Adrenal gland (tissue), 9 donors: ENCODE measurements at regions not wholly inside any gene's neighbourhood (a gene's known extent, or its start where the extent isn't known, plus 50 kb on each side); places are given as distances from the start of the nearest gene placed in this dataset.

Experiments used
- DNase-seq, 7 donors: peaks; one replicate each; pipeline ENCODE4 v3.0.0-alpha.2; 2019 to 2020
- H3K27ac ChIP-seq, 5 donors: fragments of 200-600 bp; sonication (generic) in 4 of 5; 1 replicate in 3 of 5; 2 replicates in 2 of 5; pipeline versions ENCODE4 v1.5.1 to v1.8.0; 2016 to 2020; ENCODE audit warnings: mild to moderate bottlenecking in 1 of 5
- H3K27me3 ChIP-seq: fragments of 200-600 bp; 2 replicates; pipeline ENCODE4 v1.8.0; 2021
- H3K36me3 ChIP-seq, 2 donors: fragments of 200-600 bp; replicated peaks in 1 of 2; 1 replicate in 1 of 2; 2 replicates in 1 of 2; pipeline versions ENCODE4 v1.5.1 to v1.8.0; 2018 to 2022
- H3K4me1 ChIP-seq, 2 donors: fragments of 200-600 bp; replicated peaks in 1 of 2; 1 replicate in 1 of 2; 2 replicates in 1 of 2; pipeline versions ENCODE4 v1.5.1 to v1.8.0; 2018 to 2021
- H3K4me3 ChIP-seq, 4 donors: fragments of 200-600 bp; sonication (generic) in 3 of 4; one replicate each; pipeline ENCODE4 v1.5.1; 2016 to 2018
- H3K9me3 ChIP-seq, 3 donors: fragments of 200-600 bp; sonication (generic) in 1 of 3; replicated peaks in 1 of 3; 1 replicate in 2 of 3; 2 replicates in 1 of 3; pipeline versions ENCODE4 v1.5.1 to v1.8.0; 2016 to 2021
- CTCF ChIP-seq, 6 experiments: fragments of 450-650 bp in 4 of 6; fragments of 200-600 bp in 2 of 6; sonication (generic) in 1 of 6; IDR thresholded peaks; 1 replicate in 5 of 6; 2 replicates in 1 of 6; pipeline versions ENCODE4 v1.5.1 to v1.8.0; 2016 to 2021; ENCODE audit warnings: antibody characterized with exemption in 6 of 6, mild to moderate bottlenecking in 2 of 6, moderate library complexity in 1 of 6
- POLR2A ChIP-seq, 2 donors: fragments of 450-650 bp; IDR thresholded peaks; one replicate each; pipeline ENCODE4 v1.6.1; 2017; ENCODE audit warnings: antibody characterized with exemption in 2 of 2, mild to moderate bottlenecking in 2 of 2, moderate library complexity in 1 of 2
- WGBS, 4 donors: extraction: QIAGEN DNeasy Blood & Tissue Kit in 2 of 4; methylation state at CpG; one replicate each; pipeline versions ENCODE4 v1.1.5 to v1.1.7; 2013 to 2017; 5-methylcytosine and 5-hydroxymethylcytosine counted together
- intact Hi-C, 2 donors: fragments of 100-400 bp; cut with DNase I; formaldehyde crosslinking; loops; one replicate each; pipeline versions ENCODE4 v1.14.1 to v1.15.0; 2022 to 2023
- donor health status: healthy with polysubstance abuse.
- donor health status: Bipolar disorder and iron deficiency.
- donor health status: DM: yes; HTN: yes; CAD: no.
- donor health status: DM: no; HTN: no; CAD: no.
- donor health status: DM: no; HTN: no; CAD: no.

GRCh38 chr4:123739806-123740205, 343.2 kb downstream of the SPRY1 start:
- Histone ChIP-seq H3K27ac (no peak overlapping the region), H3K27me3 (no peaks in the 10 kb centered on the region), H3K4me3 (no peak overlapping the region), H3K4me1 (peaks cover 0 to 28% of the 10 kb centered on the region in 2 donors), H3K36me3 (no peaks in the 10 kb centered on the region), H3K9me3 (no peaks in the 10 kb centered on the region)
- 92 to 100% (median 95%) methylated on average over 4 of the region's 4 CpGs for WGBS, 4 donors
- DNase-seq = no peak
- intact Hi-C loops = no loop called here
- TF ChIP-seq CTCF (IDR thresholded peaks at IDR 0.05) (no peak), POLR2A (IDR thresholded peaks at IDR 0.05) (no peak)

GRCh38 chr4:123740236-123740635, 343.6 kb downstream of the SPRY1 start:
- Histone ChIP-seq H3K36me3 (no peaks in the 10 kb centered on the region), H3K27me3 (no peaks in the 10 kb centered on the region), H3K9me3 (no peaks in the 10 kb centered on the region), H3K4me3 (no peak overlapping the region), H3K4me1 (peaks cover 0 to 32% of the 10 kb centered on the region in 2 donors), H3K27ac (no peak overlapping the region)
- DNase-seq = no peak
- intact Hi-C loops = no loop called here
- TF ChIP-seq POLR2A (IDR thresholded peaks at IDR 0.05) = no peak
- TF ChIP-seq CTCF (IDR thresholded peaks at IDR 0.05) = no peak
- 86 to 93% (median 90%) methylated on average over 3 of the region's 3 CpGs for WGBS, 4 donors

- DNase-seq = no peak
- intact Hi-C loops = no loop called here
- Histone ChIP-seq H3K27ac (no peak overlapping the region), H3K4me3 (no peak overlapping the region), H3K36me3 (no peaks in the 10 kb centered on the region), H3K9me3 (no peaks in the 10 kb centered on the region), H3K27me3 (no peaks in the 10 kb centered on the region), H3K4me1 (peaks cover 0 to 36% of the 10 kb centered on the region in 2 donors)
- TF ChIP-seq POLR2A (IDR thresholded peaks at IDR 0.05) (no peak), CTCF (IDR thresholded peaks at IDR 0.05) (no peak)
- 55 to 68% (median 60%) methylated on average over 2 of the region's 2 CpGs for WGBS, 4 donors
Observed at GRCh38 chr4:123741906-123742305, 345.3 kb downstream of the SPRY1 start.

- peaks cover 0 to 36% of the 10 kb centered on the region in 2 donors for H3K4me1 ChIP-seq
- no peaks in the 10 kb centered on the region for H3K9me3 ChIP-seq
- intact Hi-C loops = no loop called here
- H3K27ac ChIP-seq = peak overlapping the region in 2 of 5 donors; percentile 67 to 69
- no peaks in the 10 kb centered on the region for H3K36me3 ChIP-seq
- H3K4me3 ChIP-seq = no peak overlapping the region
- TF ChIP-seq POLR2A (IDR thresholded peaks at IDR 0.05) (no peak), CTCF (IDR thresholded peaks at IDR 0.05) (no peak)
- H3K27me3 ChIP-seq = no peaks in the 10 kb centered on the region
- peak in 2 of 7 donors; percentile 20 to 31 for DNase-seq
Observed at GRCh38 chr4:123743848-123744247, 347.3 kb downstream of the SPRY1 start.
